GM21619 (cell line): ENCODE measurements at regions not wholly inside any gene's neighbourhood (a gene's known extent, or its start where the extent isn't known, plus 50 kb on each side); places are given as distances from the start of the nearest gene placed in this dataset.
"Not testable (repeated sequence)": the region's sequence is repeated elsewhere in the genome, so short reads cannot be mapped to it uniquely, and the experiment has no call there.

ENCODE experiments used
- ATAC-seq: cut with Tn5 transposase; IDR thresholded peaks from one replicate; pipeline ENCODE4 v1.9.1; 2021; ENCODE audit not compliant: unreplicated experiment

DNA sequence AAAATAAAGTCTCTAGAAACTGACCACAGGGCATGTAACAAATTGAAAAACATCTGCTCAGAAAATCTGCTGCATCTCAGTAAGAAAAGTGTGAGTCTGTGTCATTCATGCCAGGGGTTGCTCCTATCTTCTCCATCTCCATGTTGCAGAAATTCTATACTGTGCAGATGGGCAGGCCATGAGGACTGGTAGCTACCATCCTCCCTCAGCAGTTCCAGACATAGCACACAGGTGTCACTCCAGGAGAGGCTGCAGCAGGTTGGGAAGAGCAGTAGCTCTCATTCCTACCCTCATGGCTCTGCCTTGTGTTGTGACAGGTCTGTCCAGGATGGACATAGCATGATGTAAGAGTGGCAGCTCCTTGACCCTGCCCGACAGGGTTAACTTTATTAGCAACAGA is 173.4 kb downstream of the NDUFS4 start:
- no peak for ATAC-seq

DNA sequence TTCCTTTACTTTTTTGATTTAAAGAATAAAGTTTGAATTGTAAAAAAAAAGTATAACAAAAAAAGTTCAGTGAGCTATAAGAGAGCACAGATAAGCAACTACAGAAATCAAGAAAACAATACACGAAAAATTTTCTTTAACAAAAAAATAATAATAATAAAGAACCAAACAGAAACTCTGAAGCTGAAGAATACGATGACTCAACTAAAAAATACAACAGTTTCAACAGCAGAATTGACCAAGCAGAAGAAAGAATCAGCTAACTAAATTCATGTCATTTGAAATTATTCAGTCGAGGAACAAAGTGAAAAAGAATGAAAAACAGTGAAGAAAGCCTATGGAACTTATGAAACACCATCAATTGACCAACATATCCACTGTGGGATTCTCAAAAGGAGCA is 177.7 kb downstream of the NDUFS4 start:
- ATAC-seq = no peak

DNA sequence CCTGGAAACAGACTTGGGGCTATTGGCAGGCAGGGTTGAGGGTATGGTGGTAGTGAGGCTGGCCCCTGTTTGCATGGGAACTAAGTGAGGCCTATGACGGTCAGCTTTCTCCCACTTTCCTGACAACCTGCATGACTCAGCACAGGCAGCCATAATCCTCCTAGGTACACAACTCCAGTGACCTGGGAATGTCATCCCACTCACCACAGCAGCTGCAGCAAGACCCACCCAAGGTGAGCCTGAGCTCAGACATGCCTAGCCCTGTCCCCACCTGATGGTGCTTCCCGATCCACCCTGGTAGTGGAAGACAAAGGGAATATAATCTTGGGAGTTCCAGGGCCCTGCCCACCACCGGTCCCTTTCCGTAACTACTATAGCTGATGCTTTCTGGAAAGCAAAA is 178.7 kb downstream of the NDUFS4 start:
- ATAC-seq = no peak

DNA sequence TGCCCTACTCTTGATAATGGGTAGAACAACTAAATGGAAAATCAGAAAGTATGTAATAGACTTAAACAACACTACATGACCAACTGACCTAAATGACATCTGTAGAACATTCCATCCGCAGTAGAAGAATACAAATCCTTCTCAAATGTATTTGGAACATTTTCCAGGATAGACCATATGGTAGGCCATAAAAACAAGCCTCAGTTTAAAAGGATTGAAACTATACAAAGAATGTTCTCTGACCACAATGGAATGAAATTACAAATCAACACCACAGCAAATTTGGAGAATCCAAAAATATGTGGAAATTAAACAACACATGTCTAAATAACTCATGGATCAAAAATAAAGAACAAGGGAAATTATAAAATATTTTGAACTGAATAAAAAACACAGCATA is 189.2 kb downstream of the NDUFS4 start:
- no peak for ATAC-seq

DNA sequence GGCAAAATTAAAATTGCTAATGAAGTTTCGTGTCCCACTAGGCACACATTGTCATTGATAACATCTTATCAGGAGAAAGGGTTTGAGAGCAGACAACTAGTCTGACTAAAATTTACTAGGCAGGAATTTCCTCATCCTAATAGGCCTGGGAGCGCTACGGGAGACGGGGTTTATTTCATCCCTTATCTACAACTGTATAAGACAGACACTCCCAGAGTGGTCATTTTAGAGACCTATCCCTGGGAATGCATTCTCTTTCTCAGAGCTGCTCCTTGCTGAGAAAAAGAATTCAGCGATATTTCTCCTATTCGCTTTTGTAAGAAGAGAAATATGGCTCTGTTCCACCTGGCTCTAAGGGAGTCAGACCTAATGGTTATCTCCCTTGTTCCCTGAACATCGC is 191.8 kb downstream of the NDUFS4 start:
- not testable (repeated sequence) for ATAC-seq

DNA sequence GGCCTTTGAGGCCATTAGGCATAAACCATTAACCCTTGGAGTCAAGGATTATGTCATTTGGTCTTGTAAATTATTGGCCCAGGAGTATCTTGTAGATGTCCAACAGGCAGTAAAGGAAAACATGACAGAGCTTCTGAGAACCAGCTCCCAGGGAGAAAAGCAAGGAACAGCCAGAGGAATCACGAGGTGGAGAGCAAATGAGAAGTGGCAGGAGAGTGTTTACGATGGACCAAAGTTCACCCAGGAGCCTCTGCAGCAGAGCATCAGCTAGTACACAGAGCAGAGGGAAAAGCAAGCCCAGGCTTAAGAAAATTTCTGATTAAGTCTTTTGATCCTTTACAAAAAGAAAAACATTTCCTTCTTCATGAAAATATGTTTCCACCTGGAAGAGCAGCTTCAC is 206.2 kb downstream of the NDUFS4 start:
- ATAC-seq = no peak

DNA sequence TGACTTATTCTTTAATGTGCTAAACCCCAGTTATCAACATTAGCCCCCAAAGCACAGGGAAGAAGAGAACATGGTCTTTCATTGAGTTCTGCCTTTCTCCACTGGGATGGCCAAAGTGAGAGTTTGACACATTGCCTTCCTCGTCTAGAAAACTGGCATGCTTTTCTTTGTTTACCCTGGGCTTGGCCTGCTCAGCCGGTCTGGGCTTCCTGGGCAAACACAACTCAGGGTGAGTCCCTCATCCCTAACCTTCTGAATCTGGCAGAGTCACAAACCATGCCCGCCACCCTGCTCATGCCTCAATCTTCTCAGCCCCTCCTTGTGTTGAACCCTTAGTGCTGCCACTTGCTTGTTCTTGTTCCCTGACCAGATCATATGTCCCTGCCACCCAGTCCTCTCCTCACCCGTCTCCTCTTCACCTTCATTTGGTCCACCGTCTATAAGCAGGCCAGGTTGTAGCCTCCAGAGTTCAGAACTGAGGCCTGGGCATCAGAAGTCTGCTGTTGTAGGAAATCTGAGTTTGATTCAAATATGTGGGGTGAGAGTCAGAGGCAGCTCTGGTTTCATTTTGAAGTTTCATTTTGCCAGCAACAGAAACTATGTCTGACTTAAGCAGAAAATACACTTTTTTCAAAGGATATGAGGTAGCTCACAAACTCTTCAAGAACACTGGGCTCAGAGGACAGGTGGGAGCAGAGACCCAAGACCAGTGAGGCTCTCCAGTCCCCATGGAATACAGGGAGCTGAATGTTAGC is 217.6 kb downstream of the NDUFS4 start:
- peak; percentile 56 for ATAC-seq

DNA sequence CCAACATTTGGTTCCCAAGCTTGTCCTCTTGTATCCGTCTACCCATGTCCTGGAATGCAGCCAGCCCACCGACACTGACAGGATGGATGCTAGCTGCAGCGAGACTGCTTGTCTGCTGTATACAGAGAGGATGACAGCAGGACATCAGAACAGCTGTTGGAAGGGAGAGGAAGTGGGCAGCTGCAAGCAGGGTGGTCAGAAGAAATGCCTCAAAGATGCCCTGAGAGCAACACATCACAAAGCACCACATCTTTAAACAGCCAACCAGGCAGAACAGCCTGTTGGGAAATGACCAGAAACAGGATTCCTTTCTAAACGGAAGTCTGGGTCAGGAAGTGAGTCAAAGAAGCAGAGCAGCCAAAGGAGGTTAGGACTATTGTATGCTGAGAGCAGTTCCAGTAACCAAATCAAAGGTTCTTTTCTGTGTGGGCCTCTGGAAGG is 219.1 kb downstream of the NDUFS4 start:
- ATAC-seq = peak; percentile 74

DNA sequence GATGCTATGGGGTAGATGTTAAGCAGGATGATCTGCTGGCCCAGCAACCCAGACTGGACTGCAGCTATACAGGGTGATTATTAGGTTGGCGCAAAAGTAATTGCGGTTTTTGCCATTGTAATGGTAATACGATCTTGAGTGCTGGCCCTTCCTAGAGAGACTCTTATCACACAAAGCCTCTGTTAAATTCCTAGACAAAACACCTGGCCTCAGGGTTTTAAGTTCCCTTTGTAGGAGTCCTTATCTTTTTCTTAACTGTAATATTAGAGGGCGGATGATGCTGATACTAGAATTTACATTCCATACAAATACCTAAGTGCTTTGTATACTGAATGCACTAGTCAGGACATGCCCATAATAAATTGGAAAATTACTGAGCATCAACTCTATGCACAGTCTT is 222.2 kb downstream of the NDUFS4 start:
- ATAC-seq = no peak

DNA sequence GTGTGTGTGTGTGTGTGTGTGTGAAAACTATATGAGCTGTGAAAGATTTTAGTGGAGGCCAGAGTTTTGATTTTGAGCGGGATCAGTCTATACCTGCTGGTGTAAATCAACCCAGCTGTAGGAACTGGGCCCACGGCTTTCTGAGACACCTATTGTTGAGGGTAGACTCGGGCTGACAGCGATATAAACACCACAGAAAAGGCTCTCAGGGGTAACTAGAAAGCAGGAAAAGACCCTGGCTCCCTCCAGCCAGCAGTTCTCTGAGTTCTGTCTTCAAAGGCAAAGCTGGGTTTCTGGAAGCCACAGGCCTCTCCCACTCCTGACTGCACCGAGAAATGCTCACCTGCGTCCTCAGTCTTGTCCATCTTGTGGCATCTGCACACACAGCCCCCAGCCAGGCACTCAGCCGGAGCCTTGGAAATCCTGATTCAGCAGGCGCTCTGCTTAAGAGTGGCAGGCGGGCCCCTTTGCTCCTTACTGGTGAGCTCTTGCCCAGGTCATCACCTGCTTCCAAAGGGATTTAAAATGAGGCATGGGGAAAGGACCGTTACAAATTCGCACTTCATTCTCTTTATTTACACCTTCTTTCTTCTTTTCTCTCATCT is 223.3 kb downstream of the NDUFS4 start:
- no peak for ATAC-seq

DNA sequence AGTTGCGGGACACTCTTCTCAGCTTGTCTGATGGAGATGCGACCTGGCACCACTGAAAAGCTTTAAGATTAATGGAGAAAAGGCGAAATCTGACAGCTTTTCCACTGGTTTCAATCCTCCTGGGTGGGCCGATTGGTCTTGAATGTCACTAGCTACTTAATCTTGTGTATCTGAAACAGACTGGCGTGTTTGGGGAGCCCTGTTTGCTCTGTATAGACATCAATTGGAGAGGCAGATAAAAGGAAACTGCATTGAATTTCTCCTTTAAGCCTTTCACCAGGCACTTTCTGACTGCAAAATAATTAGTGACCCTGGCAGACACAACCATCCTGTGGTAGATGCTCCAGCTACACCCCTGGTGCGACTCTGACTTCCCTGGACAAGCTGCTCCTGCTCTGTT is 224.2 kb downstream of the NDUFS4 start:
- ATAC-seq = no peak

DNA sequence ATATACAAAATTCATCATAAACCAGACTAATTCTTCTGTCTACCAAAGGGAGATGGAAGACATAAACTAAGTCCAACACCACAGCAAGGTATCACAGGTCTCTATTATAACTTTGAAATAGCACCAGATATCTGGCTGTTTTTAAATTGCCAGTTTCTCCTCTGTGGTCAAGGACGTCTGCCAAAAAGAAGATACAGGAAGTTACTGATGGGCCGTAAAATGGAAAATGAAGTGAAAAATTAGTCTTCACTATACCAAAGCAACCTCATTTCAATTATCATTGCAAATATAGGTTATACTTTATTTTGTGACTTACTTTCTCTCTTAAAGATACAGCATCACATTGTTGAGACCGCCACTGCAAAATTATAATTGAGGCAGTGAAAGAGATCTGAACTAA is 225.5 kb downstream of the NDUFS4 start:
- ATAC-seq = no peak

DNA sequence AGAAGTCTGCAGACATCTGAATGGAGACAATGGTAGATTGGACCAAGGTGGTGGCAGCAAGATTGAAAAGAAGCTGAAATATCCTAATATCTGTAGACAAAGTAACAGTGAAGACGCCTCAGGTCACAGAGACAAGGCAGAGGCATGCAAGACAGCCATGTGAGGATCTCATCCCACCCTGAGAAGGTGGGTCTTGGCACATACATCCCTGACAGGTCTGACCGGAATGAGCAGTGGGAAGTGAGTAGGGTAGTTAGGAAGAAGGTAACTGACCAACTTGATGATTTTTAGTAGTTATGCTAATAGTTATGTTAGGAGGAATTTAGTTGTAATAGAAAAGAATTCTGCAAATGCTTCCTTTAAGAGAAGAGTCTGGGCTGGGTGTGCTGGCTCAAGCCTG is 229.6 kb downstream of the NDUFS4 start:
- no peak for ATAC-seq

DNA sequence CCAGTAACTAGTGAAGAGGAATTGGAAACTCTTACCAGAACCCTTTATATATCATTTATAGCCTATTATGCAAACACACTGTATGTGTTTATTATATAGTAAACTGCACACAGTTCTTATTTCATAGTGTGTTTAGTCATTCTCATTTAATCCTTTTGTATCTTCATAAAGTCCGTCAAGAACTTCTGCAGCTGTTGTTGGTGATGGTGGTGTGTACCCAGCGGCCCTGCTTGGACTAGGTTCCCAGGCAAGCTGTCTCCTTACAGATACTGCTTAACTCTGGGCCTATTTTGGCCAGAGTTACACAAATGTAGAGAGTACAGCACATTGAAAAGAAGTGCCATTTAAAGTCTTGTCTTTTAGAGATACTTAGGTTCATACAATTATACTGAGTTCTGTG is 231.9 kb downstream of the NDUFS4 start:
- ATAC-seq = no peak

DNA sequence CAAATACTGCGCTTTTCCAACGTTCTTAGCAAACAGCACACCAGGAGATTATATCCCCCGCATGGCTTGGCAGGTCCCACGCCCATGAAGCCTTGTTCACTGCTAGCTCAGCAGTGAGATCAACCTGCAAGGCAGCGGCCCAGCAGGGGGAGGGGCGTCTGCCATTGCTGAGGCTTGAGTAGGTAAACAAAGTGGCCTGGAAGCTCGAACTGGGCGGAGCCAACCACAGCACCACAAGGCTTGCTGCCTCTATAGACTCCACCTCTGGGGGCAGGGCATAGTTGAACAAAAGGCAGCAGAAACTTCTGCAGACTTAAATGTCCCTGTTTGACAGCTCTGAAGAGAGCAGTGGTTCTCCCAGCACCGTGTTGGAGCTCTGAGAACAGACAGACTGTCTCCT is 239.2 kb downstream of the NDUFS4 start:
- not testable (repeated sequence) for ATAC-seq

DNA sequence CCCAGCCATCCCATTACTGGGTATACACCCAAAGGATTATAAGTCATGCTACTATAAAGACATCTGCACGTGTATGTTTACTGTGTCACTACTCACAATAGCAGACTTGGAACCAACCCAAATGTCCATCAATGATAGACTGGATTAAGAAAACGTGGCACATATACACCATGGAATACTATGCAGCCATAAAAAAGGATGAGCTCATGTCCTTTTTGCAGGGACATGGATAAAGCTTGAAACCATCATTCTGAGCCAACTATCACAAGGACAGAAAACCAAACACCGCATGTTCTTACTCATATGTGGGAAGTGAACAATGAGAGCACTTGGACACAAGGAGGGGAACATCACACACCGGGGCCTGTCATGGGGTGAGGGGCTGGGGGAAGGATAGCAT is 248.0 kb downstream of the NDUFS4 start:
- not testable (repeated sequence) for ATAC-seq

DNA sequence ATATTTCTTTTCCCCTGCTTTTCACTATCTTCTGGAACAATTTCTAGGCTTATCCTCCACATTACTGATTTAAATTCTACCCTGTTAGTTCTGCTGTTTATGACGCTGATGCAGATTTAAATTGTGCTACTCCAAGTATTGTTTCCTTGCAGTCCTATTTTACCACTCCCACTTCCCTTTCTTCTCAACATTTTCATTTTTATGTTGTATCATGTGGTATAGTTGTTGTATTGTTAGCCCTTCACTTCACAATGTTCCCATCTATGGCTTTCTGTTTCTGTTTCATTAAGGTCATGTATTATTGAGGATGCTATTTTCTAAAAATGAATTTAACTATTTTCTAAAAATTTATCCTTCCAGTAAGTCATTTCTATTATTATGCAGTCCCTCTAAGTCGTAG is 254.4 kb downstream of the NDUFS4 start:
- no peak for ATAC-seq

DNA sequence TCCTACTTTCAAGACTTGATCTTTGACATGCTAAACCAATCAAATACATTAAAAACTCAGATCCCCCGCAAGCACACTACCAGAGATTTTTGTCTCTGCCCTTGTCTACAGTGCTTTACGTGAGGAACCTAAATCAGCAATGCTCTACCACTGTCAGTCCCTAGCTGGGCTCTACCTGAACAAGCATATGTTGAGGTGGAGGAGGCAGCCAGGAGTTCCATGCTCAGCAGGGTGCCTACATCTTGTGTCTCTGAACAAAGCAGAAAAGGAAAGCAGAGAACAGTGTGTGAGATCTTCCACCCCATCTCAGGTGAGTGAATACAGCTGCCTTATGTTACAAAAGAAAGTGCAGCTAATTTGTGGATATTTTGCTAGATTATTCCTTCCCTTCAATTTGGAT is 255.0 kb downstream of the NDUFS4 start:
- no peak for ATAC-seq

DNA sequence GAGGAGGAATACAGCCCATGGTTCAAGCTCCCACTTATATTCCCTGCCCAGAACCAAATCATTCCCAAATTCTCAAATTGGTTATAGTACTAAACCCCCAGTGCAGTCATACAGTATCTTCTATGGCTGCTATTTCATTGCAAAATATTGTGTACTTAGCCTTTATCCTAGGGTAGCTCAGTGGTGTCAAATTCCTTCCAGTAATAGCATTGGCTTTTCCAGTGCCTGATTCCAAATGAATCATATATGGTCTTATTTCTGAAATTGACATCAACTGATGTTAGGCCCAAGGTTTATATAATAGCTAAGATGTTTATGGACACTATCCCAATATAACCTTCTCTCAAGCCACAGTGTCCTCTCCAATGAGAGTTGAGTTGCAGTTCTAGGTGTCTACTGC is 256.7 kb downstream of the NDUFS4 start:
- no peak for ATAC-seq

DNA sequence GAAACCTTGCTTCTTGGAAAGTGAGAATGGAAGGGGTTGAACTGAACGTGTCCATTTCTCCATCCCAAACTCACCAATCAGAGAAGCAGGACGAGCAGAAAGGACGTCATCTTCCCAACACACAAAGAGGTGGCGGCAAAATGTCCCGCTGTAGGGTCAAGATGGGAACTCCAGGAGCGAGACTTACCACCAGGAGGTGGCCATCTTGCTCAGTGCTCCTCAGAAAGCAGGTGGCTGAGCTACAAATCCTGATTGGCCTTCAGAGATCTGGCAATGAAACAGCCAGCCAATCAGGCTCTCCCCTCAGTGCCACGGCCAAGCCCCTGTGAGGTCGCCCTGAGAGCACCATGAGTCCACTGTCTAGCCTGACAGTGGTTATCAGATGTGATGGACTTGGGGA is 259.0 kb downstream of the NDUFS4 start:
- ATAC-seq = no peak

DNA sequence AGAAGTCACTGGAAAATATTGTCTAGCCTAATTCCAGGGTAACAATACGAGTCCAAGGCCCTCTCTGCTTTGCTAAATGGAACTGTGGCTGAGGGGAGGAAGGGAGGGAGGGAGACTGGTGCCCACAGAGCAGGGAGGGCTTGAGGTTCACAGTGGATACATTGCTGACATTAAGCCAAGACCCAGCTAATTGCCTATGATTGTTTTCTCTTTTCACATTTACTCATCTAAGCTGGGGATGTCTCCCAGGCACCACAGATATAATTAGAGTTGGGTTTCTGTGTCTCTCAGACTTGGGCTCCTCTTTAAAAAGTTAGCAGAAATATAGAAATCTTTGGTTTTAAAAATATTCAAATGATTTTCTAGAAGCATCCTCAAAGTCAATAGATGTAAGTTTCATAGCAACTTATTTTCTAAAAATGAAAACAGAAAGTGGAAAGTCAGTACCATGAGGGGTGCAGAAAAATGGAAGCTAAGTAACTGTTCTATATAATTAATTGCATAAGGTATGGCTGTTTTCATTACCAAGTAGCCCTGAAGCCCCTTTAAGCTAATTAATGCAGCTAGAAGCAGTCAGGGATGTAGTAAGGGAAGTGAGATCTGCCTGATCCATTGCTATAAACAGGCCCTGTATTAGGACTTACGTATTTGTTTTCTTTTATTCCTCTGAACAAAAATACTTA is 259.8 kb downstream of the NDUFS4 start:
- peak; percentile 63 for ATAC-seq

DNA sequence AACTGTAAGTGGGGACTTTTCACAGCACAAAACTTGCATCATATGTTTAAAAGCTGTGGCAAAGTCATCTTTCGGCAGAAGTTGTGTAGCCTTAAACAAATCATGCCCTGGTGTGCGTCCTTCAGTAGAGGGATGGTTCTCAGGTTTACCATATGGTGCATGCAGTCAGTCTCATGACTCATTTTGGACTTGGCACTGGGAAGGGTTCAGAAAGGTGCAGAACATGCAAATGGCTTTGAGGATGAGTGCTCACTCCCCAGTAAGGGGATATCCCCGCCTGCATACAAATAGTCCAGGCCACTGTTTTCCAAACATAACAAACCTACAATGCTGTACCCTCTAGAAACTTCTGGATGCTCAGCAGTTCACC is 260.3 kb downstream of the NDUFS4 start:
- peak; percentile 90 for ATAC-seq
